HepG2 (cell line): ENCODE measurements at regions not wholly inside any gene's neighbourhood (a gene's known extent, or its start where the extent isn't known, plus 50 kb on each side); places are given as distances from the start of the nearest gene placed in this dataset.

Source experiments
- ATAC-seq: fragments of 200-7000 bp; cut with Tn5 transposase; 3 replicates; pipeline ENCODE4 v1.9.1; 2020; ENCODE audit warnings: mild to moderate bottlenecking, moderate library complexity
- BruUV-seq: library from RNA; stranded (reverse); fragments of 400-500 nt; replicated peaks from 2 replicates; lab custom pipeline; 2021; lab: Mats Ljungman, UMichigan
- CTCF ChIA-PET: fragments of 300-600 bp; formaldehyde crosslinking; extraction: SDS; loops from one replicate; lab custom pipeline; 2021; ENCODE audit warnings: low total read pairs, inconsistent platforms, low intra/inter-chr PET ratio; lab: Yijun Ruan, JAX
- POLR2A ChIA-PET: fragments of 350-600 bp; sonication (Branson Sonifier 250); formaldehyde crosslinking; loops from one replicate; lab custom pipeline; 2020; ENCODE audit warnings: antibody characterized with exemption, inconsistent platforms; lab: Yijun Ruan, JAX
- DNase-seq: peaks from one replicate; pipeline ENCODE4 v3.0.0-alpha.2; 2015; ENCODE audit warnings: low spot score
- FAIRE-seq: peaks from 3 replicates; lab custom pipeline; 2011; peaks lifted over from hg19 to GRCh38; lab: Jason Lieb, UNC
- H2AFZ ChIP-seq: one replicate; pipeline ENCODE4 v1.6.1; 2011; ENCODE audit warnings: low read length, inconsistent platforms
- H3K27ac ChIP-seq: fragments of 300-600 bp; 3 replicates; pipeline ENCODE4 v1.8.0; 2011; ENCODE audit warnings: mixed run types, mild to moderate bottlenecking, mixed read lengths, low read length, inconsistent platforms; ENCODE audit not compliant: insufficient read depth; ENCODE audit errors: extremely low read length
- H3K27me3 ChIP-seq, 2 experiments: fragments of 200-600 bp in 1 of 2; 2 replicates in 1 of 2; 3 replicates in 1 of 2; pipeline versions ENCODE4 v1.6.0 to v1.8.0; 2011; ENCODE audit warnings: low read length in 2 of 2, mild to moderate bottlenecking in 2 of 2, moderate library complexity in 2 of 2, inconsistent platforms in 1 of 2; ENCODE audit not compliant: insufficient read depth in 2 of 2, control insufficient read depth in 1 of 2
- H3K36me3 ChIP-seq, 2 experiments: fragments of 200-600 bp in 1 of 2; replicated peaks in 1 of 2; 2 replicates in 1 of 2; 3 replicates in 1 of 2; pipeline versions ENCODE4 v1.5.1 to v1.8.0; 2011; ENCODE audit warnings: low read length in 2 of 2, inconsistent platforms in 1 of 2; ENCODE audit not compliant: insufficient read depth in 2 of 2, control insufficient read depth in 1 of 2
- H3K4me1 ChIP-seq: 2 replicates; pipeline ENCODE4 v1.5.1; 2012; ENCODE audit warnings: low read length, inconsistent platforms; ENCODE audit not compliant: insufficient read depth
- H3K4me2 ChIP-seq: 2 replicates; pipeline ENCODE4 v1.6.0; 2011; ENCODE audit warnings: low read depth, low read length, inconsistent platforms
- H3K4me3 ChIP-seq, 3 experiments: fragments of 200-600 bp in 1 of 3; sonication (generic), shearing (Covaris generic) in 1 of 3; replicated peaks in 1 of 3; 2 replicates each; pipeline ENCODE4 v1.5.1; 2011 to 2016; ENCODE audit warnings: low read length in 3 of 3, inconsistent platforms in 2 of 3, low read depth in 2 of 3, mild to moderate bottlenecking in 2 of 3, control low read depth in 1 of 3, mixed read lengths in 1 of 3; ENCODE audit not compliant: insufficient read depth in 1 of 3
- H3K79me2 ChIP-seq: one replicate; pipeline ENCODE4 v1.6.1; 2011; ENCODE audit warnings: low read length, inconsistent platforms; ENCODE audit not compliant: insufficient read depth
- H3K9ac ChIP-seq: 2 replicates; pipeline ENCODE4 v1.6.0; 2011; ENCODE audit warnings: mild to moderate bottlenecking, low read depth, low read length, inconsistent platforms; ENCODE audit not compliant: insufficient read depth
- H3K9me3 ChIP-seq: 2 replicates; pipeline ENCODE4 v1.5.1; 2012; ENCODE audit warnings: mild to moderate bottlenecking, low read length
- H4K20me1 ChIP-seq: 2 replicates; pipeline ENCODE4 v1.6.0; 2011; ENCODE audit warnings: inconsistent platforms, mild to moderate bottlenecking, low read length, moderate library complexity; ENCODE audit not compliant: insufficient read depth
- ERF ChIP-seq: IDR thresholded peaks from 2 replicates; pipeline ENCODE4 v1.6.1; 2018; ENCODE audit warnings: missing biosample characterization, missing genetic modification reagents
- GATAD2A ChIP-seq: IDR thresholded peaks from 2 replicates; pipeline ENCODE4 v1.6.1; 2016
- KDM6A ChIP-seq: IDR thresholded peaks from 2 replicates; pipeline ENCODE4 v1.6.1; 2016; ENCODE audit warnings: low read depth
- MEF2D ChIP-seq: sonication (generic); formaldehyde crosslinking; IDR thresholded peaks from 2 replicates; pipeline ENCODE4 v1.5.1; 2020; ENCODE audit warnings: mild to moderate bottlenecking, missing genetic modification reagents
- SNRNP70 ChIP-seq: fragments of 200-400 bp; formaldehyde crosslinking; IDR thresholded peaks from 2 replicates; pipeline ENCODE4 v1.6.1; 2017; ENCODE audit warnings: mild to moderate bottlenecking, low read depth, low read length, moderate library complexity
- ZFP36L1 ChIP-seq: sonication (generic); formaldehyde crosslinking; IDR thresholded peaks from 2 replicates; pipeline ENCODE4 v1.8.0; 2022; ENCODE audit warnings: mild to moderate bottlenecking, missing genetic modification reagents, moderate library complexity
- ZNF33B ChIP-seq: sonication (generic); formaldehyde crosslinking; IDR thresholded peaks from 2 replicates; pipeline ENCODE4 v1.5.1; 2020; ENCODE audit warnings: mild to moderate bottlenecking, missing genetic modification reagents
- ZNF484 ChIP-seq: sonication (generic); formaldehyde crosslinking; IDR thresholded peaks from 2 replicates; pipeline ENCODE4 v1.5.1; 2020; ENCODE audit warnings: mild to moderate bottlenecking, low read depth, missing genetic modification reagents, borderline replicate concordance
- WGBS: methylation state at CpG from one replicate; pipeline ENCODE4 v1.1.6; 2017; ENCODE audit warnings: low lambda C conversion rate; 5-methylcytosine and 5-hydroxymethylcytosine counted together
- in situ Hi-C: cut with HindIII; loops from 2 replicates; pipeline ENCODE4 v1.10.0; 2017; ENCODE audit warnings: low pct_unique_long_range_greater_than_20kb; ENCODE audit not compliant: extremely low pct_ligation_motif_present
- intact Hi-C: fragments of 100-400 bp; cut with micrococcal nuclease; formaldehyde crosslinking; loops from one replicate; pipeline ENCODE4 v1.10.0; 2022; ENCODE audit not compliant: unreplicated experiment
- TF ChIP-seq, protein P1 (sequence below): sonication (generic); formaldehyde crosslinking; IDR thresholded peaks from 2 replicates; pipeline ENCODE4 v1.5.0; 2020; ENCODE audit warnings: mild to moderate bottlenecking, missing genetic modification reagents
- TF ChIP-seq, protein P2 (sequence below): sonication (generic); formaldehyde crosslinking; IDR thresholded peaks from 2 replicates; pipeline ENCODE4 v1.4.0; 2020; ENCODE audit warnings: missing genetic modification reagents, borderline replicate concordance
- TF ChIP-seq, protein P3 (sequence below): sonication (generic); formaldehyde crosslinking; IDR thresholded peaks from 2 replicates; pipeline ENCODE4 v1.4.0; 2020; ENCODE audit warnings: missing genetic modification reagents

DNA sequence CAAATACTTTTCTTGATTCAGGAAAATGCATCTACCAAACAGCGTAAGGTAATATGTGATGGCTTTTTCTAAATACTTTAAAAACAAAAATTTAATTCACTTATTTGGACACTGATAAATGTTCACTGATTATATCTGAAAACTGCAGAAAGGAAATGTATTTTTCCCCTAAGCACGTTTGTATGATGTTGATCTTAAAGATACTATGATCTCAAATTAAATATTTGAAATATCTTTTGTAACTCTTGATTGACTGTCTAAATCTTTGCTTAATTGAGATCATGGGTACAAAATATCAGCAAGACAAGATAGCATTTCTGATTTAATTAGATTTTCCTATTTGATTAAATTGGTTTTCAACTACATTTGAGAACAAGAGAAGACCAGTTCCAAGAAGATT is 281.0 kb upstream of the UGT8 start:
- 17% methylated on average over 2 of the region's 2 CpGs for WGBS
- no TSS peak for BruUV-seq
- DNase-seq (no peak), FAIRE-seq (no peak), ATAC-seq (no peak)
- Histone ChIP-seq H3K4me1 (no peaks in the 10 kb centered on the region), H4K20me1 (no peaks in the 10 kb centered on the region), H3K36me3 (no peaks in the 10 kb centered on the region), H3K27ac (no peak overlapping the region), H3K27me3 (no peaks in the 10 kb centered on the region), H3K79me2 (no peaks in the 10 kb centered on the region), H2AFZ (no peak overlapping the region), H3K4me2 (no peak overlapping the region), H3K9ac (no peak overlapping the region), H3K4me3 (no peak overlapping the region), H3K9me3 (no peaks in the 10 kb centered on the region)
- intact Hi-C loops (no loop called here), in situ Hi-C loops (no loop called here)
- TF ChIP-seq ZNF484, result no peak
- ChIA-PET POLR2A (no interaction called here), CTCF (no interaction called here)

DNA sequence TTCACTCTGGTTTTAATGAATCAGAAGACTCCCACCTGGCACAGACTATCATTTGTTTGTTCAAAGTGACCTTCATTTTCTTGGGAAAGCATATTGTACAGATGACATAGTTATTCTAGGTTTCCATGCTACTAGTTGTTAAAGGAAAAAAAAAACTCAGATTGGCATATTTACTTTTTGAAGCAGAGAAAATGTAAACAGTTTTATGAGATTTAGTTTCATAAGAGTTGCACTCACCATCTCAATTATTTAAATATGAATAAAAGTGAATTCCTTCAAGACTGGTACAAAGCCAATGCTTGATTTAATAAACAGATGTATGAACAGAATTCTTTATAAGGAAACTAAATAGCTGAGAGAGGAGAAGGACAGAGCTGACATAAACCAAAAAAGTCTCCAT is 280.3 kb upstream of the UGT8 start:
- no peaks in the 10 kb centered on the region for H3K9me3 ChIP-seq
- no peaks in the 10 kb centered on the region for H3K79me2 ChIP-seq
- no peak overlapping the region for H2AFZ ChIP-seq
- H3K4me1 ChIP-seq, result no peaks in the 10 kb centered on the region
- in situ Hi-C loops (no loop called here), intact Hi-C loops (no loop called here)
- ChIA-PET POLR2A (no interaction called here), CTCF (no interaction called here)
- no peak overlapping the region for H3K9ac ChIP-seq
- no peak for FAIRE-seq
- no peaks in the 10 kb centered on the region for H3K27me3 ChIP-seq
- no peaks in the 10 kb centered on the region for H4K20me1 ChIP-seq
- BruUV-seq, result no TSS peak
- peak; percentile 23 for DNase-seq
- H3K36me3 ChIP-seq, result no peaks in the 10 kb centered on the region
- ATAC-seq, result no peak
- no peak overlapping the region for H3K4me3 ChIP-seq
- no peak overlapping the region for H3K27ac ChIP-seq
- H3K4me2 ChIP-seq, result no peak overlapping the region
- TF ChIP-seq, protein P1, sequence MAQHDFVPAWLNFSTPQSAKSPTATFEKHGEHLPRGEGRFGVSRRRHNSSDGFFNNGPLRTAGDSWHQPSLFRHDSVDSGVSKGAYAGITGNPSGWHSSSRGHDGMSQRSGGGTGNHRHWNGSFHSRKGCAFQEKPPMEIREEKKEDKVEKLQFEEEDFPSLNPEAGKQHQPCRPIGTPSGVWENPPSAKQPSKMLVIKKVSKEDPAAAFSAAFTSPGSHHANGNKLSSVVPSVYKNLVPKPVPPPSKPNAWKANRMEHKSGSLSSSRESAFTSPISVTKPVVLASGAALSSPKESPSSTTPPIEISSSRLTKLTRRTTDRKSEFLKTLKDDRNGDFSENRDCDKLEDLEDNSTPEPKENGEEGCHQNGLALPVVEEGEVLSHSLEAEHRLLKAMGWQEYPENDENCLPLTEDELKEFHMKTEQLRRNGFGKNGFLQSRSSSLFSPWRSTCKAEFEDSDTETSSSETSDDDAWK (CRISPR knock-in tag), result no peak
- TF ChIP-seq SNRNP70, result no peak
- no peak for TF ChIP-seq ERF
- no peak for TF ChIP-seq ZFP36L1 (CRISPR knock-in tag)
- no peak for TF ChIP-seq MEF2D (CRISPR knock-in tag)
- TF ChIP-seq, protein P2, sequence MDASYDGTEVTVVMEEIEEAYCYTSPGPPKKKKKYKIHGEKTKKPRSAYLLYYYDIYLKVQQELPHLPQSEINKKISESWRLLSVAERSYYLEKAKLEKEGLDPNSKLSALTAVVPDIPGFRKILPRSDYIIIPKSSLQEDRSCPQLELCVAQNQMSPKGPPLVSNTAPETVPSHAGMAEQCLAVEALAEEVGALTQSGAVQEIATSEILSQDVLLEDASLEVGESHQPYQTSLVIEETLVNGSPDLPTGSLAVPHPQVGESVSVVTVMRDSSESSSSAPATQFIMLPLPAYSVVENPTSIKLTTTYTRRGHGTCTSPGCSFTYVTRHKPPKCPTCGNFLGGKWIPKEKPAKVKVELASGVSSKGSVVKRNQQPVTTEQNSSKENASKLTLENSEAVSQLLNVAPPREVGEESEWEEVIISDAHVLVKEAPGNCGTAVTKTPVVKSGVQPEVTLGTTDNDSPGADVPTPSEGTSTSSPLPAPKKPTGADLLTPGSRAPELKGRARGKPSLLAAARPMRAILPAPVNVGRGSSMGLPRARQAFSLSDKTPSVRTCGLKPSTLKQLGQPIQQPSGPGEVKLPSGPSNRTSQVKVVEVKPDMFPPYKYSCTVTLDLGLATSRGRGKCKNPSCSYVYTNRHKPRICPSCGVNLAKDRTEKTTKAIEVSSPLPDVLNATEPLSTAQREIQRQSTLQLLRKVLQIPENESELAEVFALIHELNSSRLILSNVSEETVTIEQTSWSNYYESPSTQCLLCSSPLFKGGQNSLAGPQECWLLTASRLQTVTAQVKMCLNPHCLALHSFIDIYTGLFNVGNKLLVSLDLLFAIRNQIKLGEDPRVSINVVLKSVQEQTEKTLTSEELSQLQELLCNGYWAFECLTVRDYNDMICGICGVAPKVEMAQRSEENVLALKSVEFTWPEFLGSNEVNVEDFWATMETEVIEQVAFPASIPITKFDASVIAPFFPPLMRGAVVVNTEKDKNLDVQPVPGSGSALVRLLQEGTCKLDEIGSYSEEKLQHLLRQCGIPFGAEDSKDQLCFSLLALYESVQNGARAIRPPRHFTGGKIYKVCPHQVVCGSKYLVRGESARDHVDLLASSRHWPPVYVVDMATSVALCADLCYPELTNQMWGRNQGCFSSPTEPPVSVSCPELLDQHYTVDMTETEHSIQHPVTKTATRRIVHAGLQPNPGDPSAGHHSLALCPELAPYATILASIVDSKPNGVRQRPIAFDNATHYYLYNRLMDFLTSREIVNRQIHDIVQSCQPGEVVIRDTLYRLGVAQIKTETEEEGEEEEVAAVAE (CRISPR knock-in tag), result no peak
- 0 out of 2 replicates have a peak, but pooled peaks have one; percentile 14 for TF ChIP-seq GATAD2A
- no peak for TF ChIP-seq KDM6A (CRISPR knock-in tag)
- TF ChIP-seq ZNF33B (CRISPR knock-in tag), result no peak
- TF ChIP-seq, protein P3, sequence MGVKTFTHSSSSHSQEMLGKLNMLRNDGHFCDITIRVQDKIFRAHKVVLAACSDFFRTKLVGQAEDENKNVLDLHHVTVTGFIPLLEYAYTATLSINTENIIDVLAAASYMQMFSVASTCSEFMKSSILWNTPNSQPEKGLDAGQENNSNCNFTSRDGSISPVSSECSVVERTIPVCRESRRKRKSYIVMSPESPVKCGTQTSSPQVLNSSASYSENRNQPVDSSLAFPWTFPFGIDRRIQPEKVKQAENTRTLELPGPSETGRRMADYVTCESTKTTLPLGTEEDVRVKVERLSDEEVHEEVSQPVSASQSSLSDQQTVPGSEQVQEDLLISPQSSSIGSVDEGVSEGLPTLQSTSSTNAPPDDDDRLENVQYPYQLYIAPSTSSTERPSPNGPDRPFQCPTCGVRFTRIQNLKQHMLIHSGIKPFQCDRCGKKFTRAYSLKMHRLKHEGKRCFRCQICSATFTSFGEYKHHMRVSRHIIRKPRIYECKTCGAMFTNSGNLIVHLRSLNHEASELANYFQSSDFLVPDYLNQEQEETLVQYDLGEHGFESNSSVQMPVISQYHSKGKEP, result no peak
